DND-41 (cell line): ENCODE measurements at regions not wholly inside any gene's neighbourhood (a gene's known extent, or its start where the extent isn't known, plus 50 kb on each side); places are given as distances from the start of the nearest gene placed in this dataset.

Source experiments
- EZH2 ChIP-seq: IDR thresholded peaks from 3 replicates; pipeline ENCODE4 v1.6.1; 2012; ENCODE audit warnings: borderline replicate concordance, low read depth, mild to moderate bottlenecking, moderate library complexity, low read length, inconsistent platforms; ENCODE audit not compliant: severe bottlenecking
- TF ChIP-seq, protein P1 (sequence below): IDR thresholded peaks from 2 replicates; pipeline ENCODE4 v1.5.1; 2012; ENCODE audit warnings: borderline replicate concordance, low read length, moderate library complexity, mild to moderate bottlenecking; ENCODE audit not compliant: poor library complexity, severe bottlenecking; ENCODE audit errors: extremely low read depth

DNA sequence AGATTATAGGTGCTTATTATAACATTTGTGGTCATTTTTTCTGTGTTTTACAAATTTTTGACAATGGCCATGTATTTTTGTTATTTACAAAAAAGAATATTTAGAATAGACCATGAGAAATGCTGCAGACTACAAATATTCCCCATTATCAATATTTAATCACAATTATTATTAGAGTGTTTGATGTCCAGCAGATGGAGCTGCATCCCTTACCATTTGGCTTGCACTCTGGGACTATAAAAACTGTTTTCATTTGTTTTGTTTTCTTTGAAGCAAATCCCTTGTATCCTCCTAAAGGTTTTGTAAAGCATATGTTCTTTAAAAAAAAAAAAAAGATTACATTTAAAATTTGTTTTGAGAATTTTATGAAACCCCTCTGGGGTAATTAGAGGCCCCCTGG, 85.6 kb upstream of the CXorf66 start:
- TF ChIP-seq EZH2 = no peak
- TF ChIP-seq, protein P1, sequence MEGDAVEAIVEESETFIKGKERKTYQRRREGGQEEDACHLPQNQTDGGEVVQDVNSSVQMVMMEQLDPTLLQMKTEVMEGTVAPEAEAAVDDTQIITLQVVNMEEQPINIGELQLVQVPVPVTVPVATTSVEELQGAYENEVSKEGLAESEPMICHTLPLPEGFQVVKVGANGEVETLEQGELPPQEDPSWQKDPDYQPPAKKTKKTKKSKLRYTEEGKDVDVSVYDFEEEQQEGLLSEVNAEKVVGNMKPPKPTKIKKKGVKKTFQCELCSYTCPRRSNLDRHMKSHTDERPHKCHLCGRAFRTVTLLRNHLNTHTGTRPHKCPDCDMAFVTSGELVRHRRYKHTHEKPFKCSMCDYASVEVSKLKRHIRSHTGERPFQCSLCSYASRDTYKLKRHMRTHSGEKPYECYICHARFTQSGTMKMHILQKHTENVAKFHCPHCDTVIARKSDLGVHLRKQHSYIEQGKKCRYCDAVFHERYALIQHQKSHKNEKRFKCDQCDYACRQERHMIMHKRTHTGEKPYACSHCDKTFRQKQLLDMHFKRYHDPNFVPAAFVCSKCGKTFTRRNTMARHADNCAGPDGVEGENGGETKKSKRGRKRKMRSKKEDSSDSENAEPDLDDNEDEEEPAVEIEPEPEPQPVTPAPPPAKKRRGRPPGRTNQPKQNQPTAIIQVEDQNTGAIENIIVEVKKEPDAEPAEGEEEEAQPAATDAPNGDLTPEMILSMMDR = no peak
